ENCODE measurements at regions not wholly inside any gene's neighbourhood (a gene's known extent, or its start where the extent isn't known, plus 50 kb on each side); places are given as distances from the start of the nearest gene placed in this dataset.

DNA sequence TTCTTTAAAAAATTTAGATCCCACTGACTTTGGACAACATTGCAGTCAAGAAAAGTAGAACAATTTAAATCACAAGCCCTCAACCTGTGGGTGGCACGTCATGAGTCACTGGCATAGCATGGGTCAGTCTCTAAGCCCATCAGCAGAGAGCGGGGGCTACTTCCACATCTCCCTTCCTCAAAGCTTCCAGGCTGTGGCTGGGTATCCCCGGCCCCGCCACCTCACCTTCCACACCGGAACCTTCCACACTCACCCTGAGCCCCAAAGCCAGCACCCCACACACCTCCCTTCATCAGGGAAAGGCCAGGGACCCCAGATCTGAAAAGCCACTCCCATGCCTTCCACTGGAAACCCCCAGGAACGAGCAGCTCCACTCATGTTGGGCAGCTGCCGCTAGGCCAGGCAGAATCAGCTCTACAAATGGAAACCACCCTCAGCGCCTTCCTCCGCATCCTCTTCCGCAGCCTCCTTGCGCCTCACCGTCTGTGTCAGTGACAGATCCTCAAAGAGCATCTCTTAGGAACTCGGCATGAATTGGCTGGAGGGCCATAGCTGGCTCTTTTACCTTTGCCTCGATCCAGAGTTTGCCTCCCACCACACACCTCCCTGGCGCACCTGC, 156.5 kb downstream of the ERCC6L2 start:
- Mint-ChIP-seq H3K4me3 (no peak overlapping the region), H3K36me3 (no peaks in the 10 kb centered on the region), H3K27ac (peak overlapping the region in 1 of 2 donors; percentile 74), H3K9me3 (no peaks in the 10 kb centered on the region), H3K27me3 (no peaks in the 10 kb centered on the region), H3K4me1 (ENCODE audit: low read depth in 2 of 2) (peaks cover 16 to 17% of the 10 kb centered on the region in 2 donors)
- DNase-seq (ENCODE audit: low spot score) (no peak), ATAC-seq (no peak)

DNA sequence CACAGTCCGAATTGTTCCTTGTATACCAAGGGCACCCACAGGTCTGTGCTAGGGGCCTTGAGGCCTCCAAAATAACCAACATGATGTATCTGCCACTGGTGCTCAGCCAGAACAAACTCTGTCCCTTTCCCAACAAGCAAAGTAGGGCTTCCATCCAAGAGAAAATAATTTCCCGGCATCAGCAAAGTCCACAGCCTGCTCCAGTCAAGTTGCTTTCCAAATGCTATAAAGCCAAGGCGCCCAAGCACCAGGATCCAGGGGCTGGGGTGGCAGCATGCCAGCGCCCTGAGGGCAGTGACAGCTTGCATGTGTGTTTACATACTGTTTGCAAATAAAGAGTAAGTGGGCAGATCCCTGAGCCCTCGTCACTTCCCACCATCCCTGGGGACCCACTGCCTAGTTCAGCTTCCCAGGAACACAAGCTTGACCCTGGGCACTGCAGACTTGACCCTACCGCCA, 155.9 kb downstream of the ERCC6L2 start:
- peak overlapping the region in 1 of 2 donors; percentile 74 for H3K27ac Mint-ChIP-seq
- peaks cover 4% of the 10 kb centered on the region for H3K36me3 Mint-ChIP-seq
- peaks cover 5% of the 10 kb centered on the region for H3K9me3 Mint-ChIP-seq
- peaks cover 23% of the 10 kb centered on the region in 2 donors for H3K4me1 Mint-ChIP-seq (ENCODE audit: low read depth in 2 of 2)
- no peak overlapping the region for H3K4me3 Mint-ChIP-seq
- ATAC-seq (no peak), DNase-seq (ENCODE audit: low spot score) (no peak)
- H3K27me3 Mint-ChIP-seq = peaks cover 4 to 6% of the 10 kb centered on the region in 2 donors

GRCh38 chr9:96029722-96030530, 154.4 kb downstream of the ERCC6L2 start:
- no peak overlapping the region for H3K27ac Mint-ChIP-seq
- H3K27me3 Mint-ChIP-seq = peaks cover 4 to 6% of the 10 kb centered on the region in 2 donors
- DNase-seq (ENCODE audit: low spot score) = no peak

DNA sequence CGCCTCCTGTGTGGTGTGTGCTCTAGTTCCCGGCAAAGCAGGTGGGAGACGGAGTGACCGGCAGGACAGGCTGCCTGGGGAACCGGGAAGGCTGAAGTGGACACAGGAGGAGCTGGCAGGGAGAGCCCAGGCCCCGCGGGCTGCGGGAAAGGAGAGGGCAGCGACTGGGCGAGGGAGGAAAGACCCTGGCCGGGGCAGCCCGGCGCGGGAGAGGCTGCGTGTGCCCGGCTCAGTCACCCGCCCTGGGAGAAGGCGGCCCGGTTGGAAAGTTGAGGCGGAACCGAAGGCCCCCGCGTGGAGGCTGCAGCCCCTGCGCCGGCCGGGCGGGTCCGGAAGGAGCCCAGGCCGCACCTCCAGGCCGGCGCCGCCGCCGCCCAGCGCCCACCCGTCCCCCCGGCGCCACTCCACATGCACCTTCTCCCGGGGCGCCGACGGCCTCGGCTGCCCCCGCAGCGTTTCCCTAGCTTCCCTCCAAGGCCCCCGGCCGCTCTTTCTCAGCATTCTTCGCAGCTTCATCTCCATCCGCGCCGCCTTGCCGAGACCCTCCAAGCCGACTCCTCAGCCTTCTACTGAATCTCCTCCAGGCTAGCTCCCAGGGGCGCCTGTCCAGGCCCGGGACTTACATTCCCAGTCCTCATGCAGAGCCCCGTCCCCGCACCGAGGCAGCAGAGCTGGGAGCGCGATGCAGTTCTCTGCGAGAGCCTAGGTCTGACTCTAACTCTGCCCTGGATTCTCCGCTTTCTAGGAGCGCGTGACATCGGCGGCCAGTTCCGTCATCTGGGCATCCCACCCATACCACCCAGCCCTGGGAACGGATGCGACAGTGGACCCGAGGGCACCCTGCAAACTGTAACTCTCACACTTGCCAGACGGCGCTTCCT, 152.0 kb downstream of the ERCC6L2 start:
- ATAC-seq = peak; percentile 51 to 52
- Mint-ChIP-seq H3K36me3 (peaks cover 4% of the 10 kb centered on the region), H3K27me3 (peaks cover 4 to 6% of the 10 kb centered on the region in 2 donors), H3K4me1 (ENCODE audit: low read depth in 2 of 2) (peaks cover 52 to 56% of the 10 kb centered on the region in 2 donors), H3K27ac (peak overlapping the region; percentile 70 to 95), H3K4me3 (peak overlapping the region; percentile 83), H3K9me3 (peaks cover 13% of the 10 kb centered on the region)
- peak; percentile 69 for DNase-seq (ENCODE audit: low spot score)

More at GRCh38 chr9:96029722-96030530, 154.4 kb downstream of the ERCC6L2 start:
- Mint-ChIP-seq H3K9me3 (peaks cover 8% of the 10 kb centered on the region), H3K36me3 (peaks cover 4% of the 10 kb centered on the region), H3K4me1 (ENCODE audit: low read depth in 2 of 2) (peaks cover 30 to 33% of the 10 kb centered on the region in 2 donors), H3K4me3 (no peak overlapping the region)
- ATAC-seq = no peak

GRCh38 chr9:96026655-96027213, 151.2 kb downstream of the ERCC6L2 start:
- ATAC-seq (peak in 1 of 2 donors; percentile 22), DNase-seq (ENCODE audit: low spot score) (no peak)
- peaks cover 58 to 61% of the 10 kb centered on the region in 2 donors for H3K4me1 Mint-ChIP-seq (ENCODE audit: low read depth in 2 of 2)
- peak overlapping the region; percentile 73 for H3K4me3 Mint-ChIP-seq
- H3K36me3 Mint-ChIP-seq = peaks cover 4% of the 10 kb centered on the region
- H3K27me3 Mint-ChIP-seq = peaks cover 4 to 6% of the 10 kb centered on the region in 2 donors
- H3K27ac Mint-ChIP-seq = peak overlapping the region; percentile 17 to 95
- peaks cover 13% of the 10 kb centered on the region for H3K9me3 Mint-ChIP-seq

GRCh38 chr9:96025995-96026602, 150.6 kb downstream of the ERCC6L2 start:
- Mint-ChIP-seq H3K36me3 (peaks cover 4% of the 10 kb centered on the region), H3K4me1 (ENCODE audit: low read depth in 2 of 2) (peaks cover 58 to 61% of the 10 kb centered on the region in 2 donors), H3K27ac (peak overlapping the region; percentile 18 to 95), H3K27me3 (peaks cover 4 to 6% of the 10 kb centered on the region in 2 donors), H3K9me3 (peaks cover 13% of the 10 kb centered on the region), H3K4me3 (peak overlapping the region; percentile 73)
- DNase-seq (ENCODE audit: low spot score) (no peak), ATAC-seq (peak in 1 of 2 donors; percentile 57)

DNA sequence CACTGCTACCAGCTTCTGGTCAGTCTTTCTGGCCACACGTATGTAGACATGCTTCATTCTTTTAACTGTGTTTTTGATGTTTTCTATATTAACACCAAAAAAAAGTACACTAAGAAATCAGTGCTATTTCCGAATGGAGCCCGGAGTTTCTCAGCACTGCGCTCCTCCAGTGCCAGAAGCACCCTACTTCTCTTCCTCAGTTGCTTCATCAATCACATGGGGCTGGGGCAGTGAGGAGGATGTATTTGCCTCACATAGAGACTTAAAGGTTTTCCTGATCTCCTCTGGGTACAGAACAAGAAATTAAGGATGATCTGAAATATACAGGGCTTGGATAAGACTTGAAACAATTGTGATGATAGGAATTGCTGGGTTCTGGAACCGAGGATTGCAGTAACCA, 148.0 kb downstream of the ERCC6L2 start:
- Mint-ChIP-seq H3K27ac (peak overlapping the region; percentile 87 to 95), H3K4me3 (peak overlapping the region; percentile 85), H3K4me1 (ENCODE audit: low read depth in 2 of 2) (peaks cover 68 to 74% of the 10 kb centered on the region in 2 donors), H3K36me3 (peaks cover 4% of the 10 kb centered on the region), H3K9me3 (peaks cover 13% of the 10 kb centered on the region), H3K27me3 (peaks cover 4 to 6% of the 10 kb centered on the region in 2 donors)
- DNase-seq (ENCODE audit: low spot score) (no peak), ATAC-seq (no peak)

- peak overlapping the region; percentile 87 to 95 for H3K27ac Mint-ChIP-seq
- H3K4me3 Mint-ChIP-seq = peak overlapping the region; percentile 85
- H3K36me3 Mint-ChIP-seq = peaks cover 4% of the 10 kb centered on the region
- peaks cover 4 to 6% of the 10 kb centered on the region in 2 donors for H3K27me3 Mint-ChIP-seq
- peaks cover 13% of the 10 kb centered on the region for H3K9me3 Mint-ChIP-seq
- H3K4me1 Mint-ChIP-seq (ENCODE audit: low read depth in 2 of 2) = peaks cover 64 to 71% of the 10 kb centered on the region in 2 donors
- DNase-seq (ENCODE audit: low spot score) (peak; percentile 90), ATAC-seq (peak; percentile 74 to 81)
Observed at GRCh38 chr9:96022445-96023051, 147.1 kb downstream of the ERCC6L2 start.

DNA sequence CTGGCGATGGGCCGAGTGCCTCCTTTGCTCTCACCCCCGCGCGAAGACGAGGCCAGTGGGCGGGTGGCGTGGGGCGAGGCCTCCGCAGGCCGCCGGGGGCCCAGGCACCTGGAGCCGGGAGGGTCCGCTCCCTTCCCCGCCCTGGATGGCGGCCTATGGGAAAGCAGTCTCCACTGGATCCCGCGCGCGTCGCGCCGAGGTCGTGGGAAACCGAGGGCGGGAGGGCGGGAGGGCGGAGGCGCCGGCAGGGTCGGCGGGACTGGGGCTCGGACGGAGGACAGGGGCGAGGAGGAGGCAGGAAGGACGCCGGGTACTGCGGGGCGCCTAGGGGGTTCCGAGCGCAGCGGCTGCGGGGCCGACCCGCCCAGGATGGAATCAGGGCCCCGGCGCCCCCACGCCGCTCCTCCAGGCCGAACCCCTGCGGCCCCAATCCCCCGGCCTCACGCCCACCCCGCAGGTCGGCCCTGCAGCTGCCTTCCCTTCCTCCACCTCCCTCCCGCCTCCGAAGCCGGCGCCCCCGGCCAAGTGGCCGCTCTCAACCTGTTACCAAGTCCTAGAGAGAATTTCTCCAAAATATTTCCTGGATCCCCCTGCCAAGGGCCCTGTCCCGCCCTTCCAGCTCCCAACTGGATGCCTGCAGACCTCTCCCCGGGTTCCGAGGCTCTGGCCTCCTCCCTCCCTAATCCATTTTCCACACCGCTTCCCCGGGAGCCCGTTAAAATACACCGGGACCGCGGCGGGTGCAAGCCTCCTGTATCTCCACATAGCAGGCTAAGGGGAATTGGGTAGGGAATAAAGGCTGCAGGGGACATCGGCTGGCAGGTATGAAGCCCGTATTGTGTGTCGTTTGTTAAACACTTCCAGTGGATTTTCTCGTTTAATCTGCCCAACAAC, 146.3 kb downstream of the ERCC6L2 start:
- Mint-ChIP-seq H3K4me3 (peak overlapping the region; percentile 85), H3K27ac (peak overlapping the region; percentile 87 to 100), H3K4me1 (ENCODE audit: low read depth in 2 of 2) (peaks cover 67 to 74% of the 10 kb centered on the region in 2 donors), H3K9me3 (peaks cover 13% of the 10 kb centered on the region), H3K27me3 (peaks cover 4% of the 10 kb centered on the region in 2 donors), H3K36me3 (peaks cover 4% of the 10 kb centered on the region)
- no peak for DNase-seq (ENCODE audit: low spot score)
- ATAC-seq = peak in 1 of 2 donors; percentile 29

DNA sequence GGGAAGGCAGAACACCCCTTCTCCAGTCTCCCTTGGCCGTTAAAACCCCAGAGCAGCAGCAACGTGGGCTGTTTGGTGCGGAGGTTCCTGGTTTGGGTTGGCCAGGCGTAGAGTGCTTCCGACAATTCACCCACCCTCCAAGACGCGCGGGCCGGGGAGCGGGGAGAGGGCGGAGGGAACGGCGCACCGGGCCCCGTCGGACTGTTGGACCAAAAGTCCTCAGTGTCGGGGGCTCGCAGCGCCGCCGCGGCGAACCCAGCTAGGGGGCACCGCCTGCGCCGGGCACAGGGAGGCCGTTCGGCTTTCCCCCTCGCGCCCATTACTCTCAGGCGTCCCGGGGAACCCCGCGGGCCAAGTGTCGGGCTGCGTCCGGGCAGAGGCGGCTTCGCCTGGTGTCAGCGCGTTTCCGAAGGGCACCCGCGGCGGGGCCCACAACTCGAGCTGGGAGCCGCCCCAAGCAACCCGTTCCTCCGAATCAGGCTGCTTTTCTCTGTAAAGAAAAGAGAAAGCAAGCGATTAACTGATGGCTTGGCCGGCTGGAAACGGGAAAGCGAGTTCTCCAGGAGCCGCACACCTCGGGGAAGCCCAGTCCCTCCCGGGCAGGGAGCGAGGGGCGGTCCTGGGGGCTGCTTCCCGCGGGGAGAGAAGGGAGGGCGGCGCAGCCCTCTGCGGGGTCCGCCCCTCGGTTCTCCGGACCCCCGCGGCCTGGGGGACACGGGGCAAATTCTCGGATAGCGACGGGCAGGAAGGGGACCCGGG, 145.5 kb downstream of the ERCC6L2 start:
- Mint-ChIP-seq H3K27me3 (no peaks in the 10 kb centered on the region), H3K4me1 (ENCODE audit: low read depth in 2 of 2) (peaks cover 69 to 77% of the 10 kb centered on the region in 2 donors)

DNA sequence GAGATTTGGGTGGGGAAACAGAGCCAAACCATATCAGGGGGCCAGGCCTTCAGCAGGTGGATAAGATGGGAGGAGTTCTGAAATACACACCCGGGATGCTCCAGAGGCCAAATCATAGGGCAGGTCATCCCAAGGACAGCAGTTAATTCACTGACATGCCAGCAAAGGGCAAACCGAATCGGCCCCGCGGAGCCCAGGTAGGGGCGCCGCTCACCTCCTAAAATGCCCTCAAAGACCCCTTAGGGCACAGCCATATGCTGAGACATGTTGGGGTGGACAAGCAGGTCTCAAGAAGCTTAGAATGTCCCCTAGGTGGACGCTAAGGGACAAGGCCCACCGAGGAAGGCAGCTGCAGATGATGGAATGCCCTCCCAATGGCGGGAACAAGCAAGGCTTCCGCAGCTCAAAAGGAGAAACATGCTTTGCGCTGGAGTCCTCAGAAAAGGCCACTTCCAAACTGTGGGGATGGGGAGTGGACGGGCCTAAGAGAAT, 144.9 kb downstream of the ERCC6L2 start:
- Mint-ChIP-seq H3K36me3 (no peaks in the 10 kb centered on the region), H3K27ac (peak overlapping the region; percentile 81 to 100), H3K4me3 (peak overlapping the region; percentile 69), H3K4me1 (ENCODE audit: low read depth in 2 of 2) (peaks cover 67 to 77% of the 10 kb centered on the region in 2 donors), H3K27me3 (no peaks in the 10 kb centered on the region), H3K9me3 (peaks cover 5% of the 10 kb centered on the region)
- ATAC-seq (no peak), DNase-seq (ENCODE audit: low spot score) (no peak)

More for the DNA sequence above, 145.5 kb downstream of the ERCC6L2 start:
- peaks cover 8% of the 10 kb centered on the region for H3K9me3 Mint-ChIP-seq
- ATAC-seq (peak; percentile 72 to 79), DNase-seq (ENCODE audit: low spot score) (peak; percentile 91)
- H3K4me3 Mint-ChIP-seq = peak overlapping the region; percentile 69
- H3K36me3 Mint-ChIP-seq = no peaks in the 10 kb centered on the region
- peak overlapping the region; percentile 81 to 100 for H3K27ac Mint-ChIP-seq
